Neural cell (in vitro differentiated cells): ENCODE measurements at regions not wholly inside any gene's neighbourhood (a gene's known extent, or its start where the extent isn't known, plus 50 kb on each side); places are given as distances from the start of the nearest gene placed in this dataset.

Experiments used
- EP300 ChIP-seq: fragments of 450-650 bp; conservative IDR thresholded peaks from 2 replicates; pipeline ENCODE4 v1.6.1; 2014; ENCODE audit warnings: antibody characterized with exemption, mild to moderate bottlenecking, moderate library complexity; ENCODE audit not compliant: poor library complexity, severe bottlenecking
- EZH2 ChIP-seq: fragments of 200-600, 300-800 bp; shearing (Covaris generic), sonication (generic); IDR thresholded peaks from 2 replicates; pipeline ENCODE4 v1.6.1; 2014; ENCODE audit warnings: antibody characterized with exemption, low read length, borderline replicate concordance, mild to moderate bottlenecking; ENCODE audit not compliant: insufficient read depth, poor library complexity, severe bottlenecking
- POLR2AphosphoS5 ChIP-seq: IDR thresholded peaks from 2 replicates; pipeline ENCODE4 v1.6.1; 2012
- RAD21 ChIP-seq: fragments of 450-650 bp; conservative IDR thresholded peaks from 2 replicates; pipeline ENCODE4 v1.6.1; 2014; ENCODE audit warnings: antibody characterized with exemption, mild to moderate bottlenecking, moderate library complexity
- SMC3 ChIP-seq: fragments of 450-650 bp; conservative IDR thresholded peaks from 2 replicates; pipeline ENCODE4 v1.6.1; 2014; ENCODE audit warnings: antibody characterized with exemption, mild to moderate bottlenecking, moderate library complexity; ENCODE audit not compliant: poor library complexity
- TAF1 ChIP-seq: IDR thresholded peaks from 2 replicates; pipeline ENCODE4 v1.6.1; 2012; ENCODE audit warnings: low read depth
- TF ChIP-seq, protein P1 (sequence below): fragments of 450-650 bp; IDR thresholded peaks from 2 replicates; pipeline ENCODE4 v1.5.1; 2014; ENCODE audit warnings: antibody characterized with exemption, mild to moderate bottlenecking, moderate library complexity; ENCODE audit not compliant: poor library complexity, severe bottlenecking
- TF ChIP-seq, protein P2 (sequence below): IDR thresholded peaks from 2 replicates; pipeline ENCODE4 v1.6.1; 2012; ENCODE audit warnings: borderline replicate concordance

DNA sequence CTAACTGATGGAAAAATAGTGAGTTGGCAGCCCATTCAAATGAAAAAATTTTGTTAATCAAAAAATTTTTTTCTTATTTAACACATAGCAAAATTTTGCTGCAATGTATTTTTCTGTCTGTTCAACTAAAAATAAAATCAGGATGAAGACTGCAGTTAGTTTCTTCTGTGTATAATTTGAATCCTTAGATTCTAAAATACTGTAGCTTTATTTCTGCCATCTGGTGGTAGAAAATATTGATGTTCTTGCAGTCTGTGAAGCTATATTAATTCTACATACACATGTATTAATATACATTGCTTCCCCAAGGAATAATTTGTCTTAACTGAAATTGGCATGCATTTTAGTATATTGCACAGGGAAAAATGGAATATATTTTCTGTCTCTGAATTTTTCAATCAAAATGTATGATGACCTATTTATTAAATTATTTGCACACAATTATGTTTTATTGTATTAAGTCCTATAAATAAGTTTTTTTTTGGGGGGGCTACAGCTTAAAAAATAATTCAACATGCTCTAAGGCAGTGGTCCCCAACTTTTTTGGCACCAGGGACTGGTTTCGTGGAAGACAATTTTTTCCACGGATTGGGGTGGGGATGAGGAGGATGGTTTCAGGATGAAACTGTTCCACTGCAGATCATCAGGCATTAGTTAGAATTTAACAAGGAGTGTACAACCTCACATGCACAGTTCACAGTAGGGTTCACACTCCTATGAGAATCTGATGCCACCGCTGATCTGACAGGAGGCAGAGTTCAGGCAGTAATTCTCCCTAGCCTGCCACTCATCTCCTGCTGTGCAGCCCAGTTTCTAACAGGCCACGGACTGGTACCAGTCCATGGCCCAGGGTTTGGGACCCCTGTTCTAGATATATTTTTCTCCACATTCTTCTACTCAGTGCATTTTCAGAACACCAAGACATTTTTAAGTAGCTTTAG is 119.4 kb downstream of the GNAT3 start:
- TF ChIP-seq, protein P1, sequence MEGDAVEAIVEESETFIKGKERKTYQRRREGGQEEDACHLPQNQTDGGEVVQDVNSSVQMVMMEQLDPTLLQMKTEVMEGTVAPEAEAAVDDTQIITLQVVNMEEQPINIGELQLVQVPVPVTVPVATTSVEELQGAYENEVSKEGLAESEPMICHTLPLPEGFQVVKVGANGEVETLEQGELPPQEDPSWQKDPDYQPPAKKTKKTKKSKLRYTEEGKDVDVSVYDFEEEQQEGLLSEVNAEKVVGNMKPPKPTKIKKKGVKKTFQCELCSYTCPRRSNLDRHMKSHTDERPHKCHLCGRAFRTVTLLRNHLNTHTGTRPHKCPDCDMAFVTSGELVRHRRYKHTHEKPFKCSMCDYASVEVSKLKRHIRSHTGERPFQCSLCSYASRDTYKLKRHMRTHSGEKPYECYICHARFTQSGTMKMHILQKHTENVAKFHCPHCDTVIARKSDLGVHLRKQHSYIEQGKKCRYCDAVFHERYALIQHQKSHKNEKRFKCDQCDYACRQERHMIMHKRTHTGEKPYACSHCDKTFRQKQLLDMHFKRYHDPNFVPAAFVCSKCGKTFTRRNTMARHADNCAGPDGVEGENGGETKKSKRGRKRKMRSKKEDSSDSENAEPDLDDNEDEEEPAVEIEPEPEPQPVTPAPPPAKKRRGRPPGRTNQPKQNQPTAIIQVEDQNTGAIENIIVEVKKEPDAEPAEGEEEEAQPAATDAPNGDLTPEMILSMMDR: peak; percentile 70
- peak; percentile 83 for TF ChIP-seq SMC3
- TF ChIP-seq EZH2: no peak
- TF ChIP-seq POLR2AphosphoS5: no peak
- no peak for TF ChIP-seq EP300
- peak; percentile 74 for TF ChIP-seq RAD21
- TF ChIP-seq, protein P2, sequence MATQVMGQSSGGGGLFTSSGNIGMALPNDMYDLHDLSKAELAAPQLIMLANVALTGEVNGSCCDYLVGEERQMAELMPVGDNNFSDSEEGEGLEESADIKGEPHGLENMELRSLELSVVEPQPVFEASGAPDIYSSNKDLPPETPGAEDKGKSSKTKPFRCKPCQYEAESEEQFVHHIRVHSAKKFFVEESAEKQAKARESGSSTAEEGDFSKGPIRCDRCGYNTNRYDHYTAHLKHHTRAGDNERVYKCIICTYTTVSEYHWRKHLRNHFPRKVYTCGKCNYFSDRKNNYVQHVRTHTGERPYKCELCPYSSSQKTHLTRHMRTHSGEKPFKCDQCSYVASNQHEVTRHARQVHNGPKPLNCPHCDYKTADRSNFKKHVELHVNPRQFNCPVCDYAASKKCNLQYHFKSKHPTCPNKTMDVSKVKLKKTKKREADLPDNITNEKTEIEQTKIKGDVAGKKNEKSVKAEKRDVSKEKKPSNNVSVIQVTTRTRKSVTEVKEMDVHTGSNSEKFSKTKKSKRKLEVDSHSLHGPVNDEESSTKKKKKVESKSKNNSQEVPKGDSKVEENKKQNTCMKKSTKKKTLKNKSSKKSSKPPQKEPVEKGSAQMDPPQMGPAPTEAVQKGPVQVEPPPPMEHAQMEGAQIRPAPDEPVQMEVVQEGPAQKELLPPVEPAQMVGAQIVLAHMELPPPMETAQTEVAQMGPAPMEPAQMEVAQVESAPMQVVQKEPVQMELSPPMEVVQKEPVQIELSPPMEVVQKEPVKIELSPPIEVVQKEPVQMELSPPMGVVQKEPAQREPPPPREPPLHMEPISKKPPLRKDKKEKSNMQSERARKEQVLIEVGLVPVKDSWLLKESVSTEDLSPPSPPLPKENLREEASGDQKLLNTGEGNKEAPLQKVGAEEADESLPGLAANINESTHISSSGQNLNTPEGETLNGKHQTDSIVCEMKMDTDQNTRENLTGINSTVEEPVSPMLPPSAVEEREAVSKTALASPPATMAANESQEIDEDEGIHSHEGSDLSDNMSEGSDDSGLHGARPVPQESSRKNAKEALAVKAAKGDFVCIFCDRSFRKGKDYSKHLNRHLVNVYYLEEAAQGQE: no peak
- no peak for TF ChIP-seq TAF1
